Inflammatory macrophage (primary cell): ENCODE measurements at regions not wholly inside any gene's neighbourhood (a gene's known extent, or its start where the extent isn't known, plus 50 kb on each side); places are given as distances from the start of the nearest gene placed in this dataset.
"Not testable (repeated sequence)": the region's sequence is repeated elsewhere in the genome, so short reads cannot be mapped to it uniquely, and the experiment has no call there.

Experiments used
- DNase-seq, 2 donors: peaks; one replicate each; pipeline ENCODE4 v3.0.0-alpha.2; 2020 to 2022

GRCh38 chrX:13380211-13380610 is 60.4 kb upstream of the ATXN3L start:
- peak in 1 of 2 donors; percentile 3 for DNase-seq

- peak in 1 of 2 donors; percentile 7 for DNase-seq
Measured at GRCh38 chrX:13378562-13379518, 59.0 kb upstream of the ATXN3L start.

- no peak for DNase-seq
Measured at GRCh38 chrX:13377550-13377934, 57.7 kb upstream of the ATXN3L start.

DNA sequence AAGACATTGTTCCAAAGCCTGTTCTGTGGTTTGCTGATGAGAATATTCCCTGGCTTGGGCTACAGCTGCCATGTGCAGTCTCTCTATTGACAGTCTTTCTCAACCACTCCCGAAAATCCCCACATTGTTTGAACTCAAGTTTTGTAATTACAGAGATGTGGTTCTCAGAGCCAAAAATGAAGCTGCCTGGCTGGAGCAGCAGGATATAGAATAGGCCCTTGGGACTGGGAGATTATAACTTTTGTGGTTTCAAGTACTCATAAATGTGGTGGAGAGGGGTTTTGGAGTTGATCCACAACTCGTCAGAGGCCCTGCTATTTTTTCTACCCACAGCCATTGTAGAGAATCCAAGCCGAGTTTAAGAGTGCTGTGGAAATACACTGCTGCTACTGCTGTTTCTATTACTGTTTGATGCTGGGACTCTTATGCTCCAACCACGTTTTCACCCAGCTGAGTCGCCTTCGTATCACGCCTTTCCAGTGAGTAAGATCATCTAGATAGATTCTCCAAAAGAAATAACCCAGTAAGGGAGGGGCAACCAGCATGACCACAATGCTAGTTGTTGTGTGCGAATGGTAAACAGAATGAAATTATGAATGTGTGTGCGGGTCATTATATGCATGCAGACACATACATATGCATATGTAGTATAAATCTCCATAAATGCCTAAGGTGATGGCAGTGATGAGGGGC is 57.1 kb upstream of the ATXN3L start:
- DNase-seq: no peak

DNA sequence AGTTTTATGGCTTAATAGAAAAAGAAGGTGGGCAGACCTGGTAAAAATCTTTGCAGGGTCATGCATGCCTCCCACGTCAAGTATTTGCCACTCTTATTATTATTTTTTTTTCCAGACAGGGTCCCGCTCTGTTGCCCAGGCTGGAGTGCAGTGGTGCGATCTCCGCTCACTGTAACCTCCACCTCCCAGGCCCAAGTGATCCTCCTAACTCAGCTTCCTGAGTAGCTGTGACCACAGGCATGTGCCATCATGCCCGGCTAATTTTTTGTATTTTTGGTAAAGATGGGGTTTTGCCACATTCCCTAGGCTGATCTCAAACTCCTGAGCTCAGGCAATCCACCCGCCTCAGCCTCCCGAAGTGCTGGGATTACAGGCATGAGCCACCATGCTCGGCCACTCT is 55.7 kb upstream of the ATXN3L start:
- not testable (repeated sequence) for DNase-seq

- DNase-seq: no peak
Measured at GRCh38 chrX:13374364-13374763, 54.5 kb upstream of the ATXN3L start.

- DNase-seq: peak; percentile 58 to 61
Measured at GRCh38 chrX:13373431-13374187, 53.8 kb upstream of the ATXN3L start.

GRCh38 chrX:13373027-13373426 is 53.2 kb upstream of the ATXN3L start:
- DNase-seq: no peak

GRCh38 chrX:13372203-13372980 is 52.5 kb upstream of the ATXN3L start:
- no peak for DNase-seq

DNA sequence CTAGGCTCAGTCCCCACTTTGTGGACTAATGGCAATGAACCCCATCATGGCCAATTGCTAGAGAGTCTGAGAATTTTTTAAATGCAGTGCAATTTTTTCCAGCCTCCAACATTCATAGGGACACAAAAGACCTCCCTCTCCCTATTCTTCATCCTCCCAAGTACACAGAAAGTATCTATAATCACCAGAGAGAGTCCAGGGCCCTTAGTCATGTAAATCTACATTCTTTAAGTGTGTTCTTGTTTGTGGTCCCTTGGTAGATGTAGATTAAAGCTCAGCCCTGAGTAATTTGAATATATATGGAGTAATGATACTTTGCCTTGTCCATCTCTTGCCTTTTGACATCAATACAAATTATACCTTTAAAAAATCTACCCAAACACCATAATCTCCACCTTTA is 51.3 kb upstream of the ATXN3L start:
- no peak for DNase-seq

- DNase-seq: no peak
Measured at GRCh38 chrX:13370713-13371112, 50.9 kb upstream of the ATXN3L start.
